ENCODE measurements at regions not wholly inside any gene's neighbourhood (a gene's known extent, or its start where the extent isn't known, plus 50 kb on each side); places are given as distances from the start of the nearest gene placed in this dataset.

- Histone ChIP-seq H3K9me3 (no peaks in the 10 kb centered on the region), H3K27ac (no peak overlapping the region), H3K27me3 (no peaks in the 10 kb centered on the region), H3K36me3 (no peaks in the 10 kb centered on the region), H3K4me3 (no peak overlapping the region), H3K4me1 (no peaks in the 10 kb centered on the region)
- FAIRE-seq, result no peak
- TF ChIP-seq, protein P1, sequence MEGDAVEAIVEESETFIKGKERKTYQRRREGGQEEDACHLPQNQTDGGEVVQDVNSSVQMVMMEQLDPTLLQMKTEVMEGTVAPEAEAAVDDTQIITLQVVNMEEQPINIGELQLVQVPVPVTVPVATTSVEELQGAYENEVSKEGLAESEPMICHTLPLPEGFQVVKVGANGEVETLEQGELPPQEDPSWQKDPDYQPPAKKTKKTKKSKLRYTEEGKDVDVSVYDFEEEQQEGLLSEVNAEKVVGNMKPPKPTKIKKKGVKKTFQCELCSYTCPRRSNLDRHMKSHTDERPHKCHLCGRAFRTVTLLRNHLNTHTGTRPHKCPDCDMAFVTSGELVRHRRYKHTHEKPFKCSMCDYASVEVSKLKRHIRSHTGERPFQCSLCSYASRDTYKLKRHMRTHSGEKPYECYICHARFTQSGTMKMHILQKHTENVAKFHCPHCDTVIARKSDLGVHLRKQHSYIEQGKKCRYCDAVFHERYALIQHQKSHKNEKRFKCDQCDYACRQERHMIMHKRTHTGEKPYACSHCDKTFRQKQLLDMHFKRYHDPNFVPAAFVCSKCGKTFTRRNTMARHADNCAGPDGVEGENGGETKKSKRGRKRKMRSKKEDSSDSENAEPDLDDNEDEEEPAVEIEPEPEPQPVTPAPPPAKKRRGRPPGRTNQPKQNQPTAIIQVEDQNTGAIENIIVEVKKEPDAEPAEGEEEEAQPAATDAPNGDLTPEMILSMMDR (IDR thresholded peaks at IDR 0.05), result no peak
- no peak for ATAC-seq
- 60 to 67% methylated on average over 4 of the region's 4 CpGs for WGBS, 2 donors
- no peak for DNase-seq
- intact Hi-C loops (cut with DNase I), result no loop called here
These were observed 134.7 kb upstream of the AKR1E2 start for GRCh38 chr10:4691301-4691700.

DNA sequence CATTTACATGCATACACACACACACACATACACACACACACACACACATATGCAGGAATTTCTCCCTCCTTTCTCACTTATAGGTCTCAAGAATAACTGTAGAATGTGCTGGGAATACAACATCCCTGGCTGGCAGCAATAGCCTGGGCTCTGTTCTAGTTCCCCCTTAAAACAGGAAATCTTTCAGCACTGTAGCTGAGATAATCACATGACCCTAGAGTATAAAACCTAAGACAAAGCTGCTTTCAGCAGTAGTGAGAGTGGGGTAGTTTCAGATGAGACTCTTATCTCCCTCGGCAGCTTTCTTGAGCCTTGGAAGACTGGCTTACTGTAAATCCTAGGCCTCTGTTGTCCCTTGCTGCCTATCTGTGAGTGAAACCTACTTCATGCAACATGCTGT, 137.4 kb upstream of the AKR1E2 start:
- TF ChIP-seq, protein P1 (IDR thresholded peaks at IDR 0.05), result no peak
- ATAC-seq, result peak in 2 of 4 donors; percentile 45 to 61
- H3K9me3 ChIP-seq, result no peaks in the 10 kb centered on the region
- no peak overlapping the region for H3K4me3 ChIP-seq
- 59 to 61% methylated on average over 1 of the region's 1 CpG for WGBS, 2 donors
- intact Hi-C loops (cut with DNase I), result no loop called here
- FAIRE-seq, result no peak
- H3K36me3 ChIP-seq, result no peaks in the 10 kb centered on the region
- H3K27me3 ChIP-seq, result no peaks in the 10 kb centered on the region
- DNase-seq, result no peak
- H3K4me1 ChIP-seq, result no peaks in the 10 kb centered on the region
- H3K27ac ChIP-seq, result no peak overlapping the region

- ATAC-seq, result no peak
- H3K4me3 ChIP-seq, result no peak overlapping the region
- no peak overlapping the region for H3K27ac ChIP-seq
- 61 to 66% methylated on average over 3 of the region's 3 CpGs for WGBS, 2 donors
- TF ChIP-seq, protein P1 (IDR thresholded peaks at IDR 0.05), result no peak
- intact Hi-C loops (cut with DNase I), result no loop called here
- no peak for FAIRE-seq
- no peaks in the 10 kb centered on the region for H3K27me3 ChIP-seq
- no peaks in the 10 kb centered on the region for H3K36me3 ChIP-seq
- H3K4me1 ChIP-seq, result no peaks in the 10 kb centered on the region
- no peak for DNase-seq
- H3K9me3 ChIP-seq, result no peaks in the 10 kb centered on the region
These were observed 137.8 kb upstream of the AKR1E2 start for GRCh38 chr10:4688168-4688567.

DNA sequence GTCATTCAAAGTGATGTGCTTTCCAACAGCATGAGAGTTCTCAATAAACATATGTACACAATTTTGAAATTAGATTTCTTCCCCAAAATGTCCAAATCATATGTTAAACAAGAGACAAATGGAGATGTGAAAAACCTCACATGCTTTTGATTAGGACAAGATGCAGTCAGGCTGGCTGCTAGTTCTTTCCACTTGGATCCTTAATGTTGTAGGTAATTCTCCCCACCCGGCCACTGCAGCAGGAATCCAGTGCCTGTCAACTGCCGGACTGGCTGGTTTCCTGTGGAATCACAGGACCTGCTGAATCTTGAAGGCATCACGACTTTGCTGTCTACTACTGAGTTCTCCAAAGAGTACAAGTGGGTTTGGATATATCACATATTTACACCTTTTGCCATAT, 138.6 kb upstream of the AKR1E2 start:
- 50 to 56% methylated on average over 3 of the region's 3 CpGs for WGBS, 2 donors
- Histone ChIP-seq H3K27ac (peak overlapping the region in 2 of 4 donors; percentile 12 to 40), H3K9me3 (no peaks in the 10 kb centered on the region), H3K4me3 (no peak overlapping the region), H3K36me3 (no peaks in the 10 kb centered on the region), H3K27me3 (no peaks in the 10 kb centered on the region), H3K4me1 (no peaks in the 10 kb centered on the region)
- no peak for DNase-seq
- peak in 1 of 4 donors; percentile 12 for ATAC-seq
- TF ChIP-seq, protein P1 (IDR thresholded peaks at IDR 0.05), result no peak
- no peak for FAIRE-seq
- intact Hi-C loops (cut with DNase I), result no loop called here

DNA sequence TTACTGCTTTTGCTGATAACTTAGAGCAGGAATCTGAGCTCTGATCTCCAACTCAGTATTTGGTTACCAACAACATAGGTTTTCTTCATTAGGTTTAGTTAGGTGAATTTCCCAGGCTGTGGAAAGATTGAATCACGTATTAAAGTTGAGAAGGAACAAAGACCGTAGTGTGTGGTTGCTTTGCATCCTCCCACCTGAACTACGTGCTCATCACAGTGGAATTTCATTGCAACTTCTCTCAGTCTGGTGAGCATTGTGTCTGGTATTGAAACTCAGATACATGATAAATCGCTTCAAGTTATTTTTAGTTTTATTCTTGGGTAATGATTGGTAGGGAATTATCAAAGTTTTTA, 139.4 kb upstream of the AKR1E2 start:
- Histone ChIP-seq H3K4me1 (no peaks in the 10 kb centered on the region), H3K9me3 (no peaks in the 10 kb centered on the region), H3K27ac (peak overlapping the region in 2 of 4 donors; percentile 54 to 66), H3K27me3 (no peaks in the 10 kb centered on the region), H3K36me3 (no peaks in the 10 kb centered on the region), H3K4me3 (no peak overlapping the region)
- ATAC-seq (peak; percentile 31 to 88 (median 80)), FAIRE-seq (no peak), DNase-seq (no peak)
- TF ChIP-seq, protein P1 (IDR thresholded peaks at IDR 0.05), result no peak
- intact Hi-C loops (cut with DNase I), result no loop called here
- WGBS, 2 donors, result 32 to 39% methylated on average over 4 of the region's 4 CpGs

Measured in pancreas (tissue), 10 donors.